GM12878 (cell line): ENCODE measurements at regions not wholly inside any gene's neighbourhood (a gene's known extent, or its start where the extent isn't known, plus 50 kb on each side); places are given as distances from the start of the nearest gene placed in this dataset.

Source experiments
- ATAC-seq: fragments of 200-7000 bp; cut with Tn5 transposase; 3 replicates; pipeline ENCODE4 v1.9.1; 2020; ENCODE audit warnings: mild to moderate bottlenecking, moderate library complexity
- BruUV-seq: library from RNA; stranded (reverse); fragments of 400-500 nt; replicated peaks from 2 replicates; lab custom pipeline; 2021; lab: Mats Ljungman, UMichigan
- CTCF ChIA-PET: fragments of 300-600 bp; sonication (Branson Sonifier 250); formaldehyde crosslinking; extraction: SDS; loops from one replicate; lab custom pipeline; 2021; ENCODE audit warnings: inconsistent platforms; lab: Yijun Ruan, JAX
- POLR2A ChIA-PET: fragments of 350-600 bp; formaldehyde crosslinking; extraction: SDS; loops from one replicate; lab custom pipeline; 2021; ENCODE audit warnings: inconsistent platforms; lab: Charles Lee
- RAD21 ChIA-PET: fragments of 300-600 bp; sonication (Branson Sonifier 250); formaldehyde crosslinking; loops from one replicate; lab custom pipeline; 2023; ENCODE audit warnings: antibody characterized with exemption; ENCODE audit not compliant: unreplicated experiment; lab: Charles Lee
- SMC1A ChIA-PET: fragments of 300-600 bp; sonication (Branson Sonifier 250); formaldehyde crosslinking; loops from one replicate; lab custom pipeline; 2023; ENCODE audit not compliant: unreplicated experiment, uncharacterized antibody; lab: Charles Lee
- DNase-seq: peaks from one replicate; pipeline ENCODE4 v3.0.0-alpha.2; 2011; ENCODE audit warnings: low read depth, low spot score
- FAIRE-seq: peaks from 3 replicates; lab custom pipeline; 2011; peaks lifted over from hg19 to GRCh38; lab: Jason Lieb, UNC
- H2AFZ ChIP-seq: 2 replicates; pipeline ENCODE4 v1.6.0; 2011; ENCODE audit warnings: low read depth, low read length, control low read depth; ENCODE audit not compliant: control insufficient read depth
- H3K27ac ChIP-seq: 2 replicates; pipeline ENCODE4 v1.5.1; 2011; ENCODE audit warnings: control low read depth; ENCODE audit not compliant: control insufficient read depth, insufficient read depth
- H3K27me3 ChIP-seq, 2 experiments: replicated peaks in 1 of 2; 2 replicates each; pipeline versions ENCODE4 v1.6.0 to v1.6.1; 2011; ENCODE audit warnings: low read length in 1 of 2; ENCODE audit not compliant: control insufficient read depth in 2 of 2, insufficient read depth in 2 of 2
- H3K36me3 ChIP-seq, 2 experiments: 2 replicates each; pipeline ENCODE4 v1.5.1; 2011; ENCODE audit warnings: low read length in 1 of 2; ENCODE audit not compliant: control insufficient read depth in 2 of 2, insufficient read depth in 2 of 2
- H3K4me1 ChIP-seq: 2 replicates; pipeline ENCODE4 v1.6.1; 2011; ENCODE audit warnings: mild to moderate bottlenecking, low read length, moderate library complexity, mixed read lengths; ENCODE audit not compliant: control insufficient read depth, insufficient read depth
- H3K4me2 ChIP-seq: 2 replicates; pipeline ENCODE4 v1.6.0; 2011; ENCODE audit warnings: control low read depth; ENCODE audit not compliant: control insufficient read depth, insufficient read depth
- H3K4me3 ChIP-seq: fragments of 200-600 bp; sonication (generic); 2 replicates; pipeline ENCODE4 v1.5.1; 2016
- H3K79me2 ChIP-seq: 2 replicates; pipeline ENCODE4 v1.6.0; 2011; ENCODE audit warnings: low read length; ENCODE audit not compliant: control insufficient read depth, insufficient read depth
- H3K9ac ChIP-seq: 2 replicates; pipeline ENCODE4 v1.8.0; 2011; ENCODE audit warnings: low read length, control low read depth, mixed read lengths; ENCODE audit not compliant: control insufficient read depth, insufficient read depth
- H3K9me3 ChIP-seq: replicated peaks from 3 replicates; pipeline ENCODE4 v1.5.1; 2011; ENCODE audit warnings: mild to moderate bottlenecking, low read length; ENCODE audit not compliant: control insufficient read depth, insufficient read depth
- H4K20me1 ChIP-seq: 2 replicates; pipeline ENCODE4 v1.6.0; 2011; ENCODE audit not compliant: control insufficient read depth, insufficient read depth
- ATF3 ChIP-seq: IDR thresholded peaks from 2 replicates; pipeline ENCODE4 v1.6.1; 2011; ENCODE audit warnings: low read depth, mild to moderate bottlenecking, low read length, moderate library complexity, borderline replicate concordance; ENCODE audit errors: extremely low read depth
- CEBPZ ChIP-seq: fragments of 150-350 bp; IDR thresholded peaks from 2 replicates; pipeline ENCODE4 v1.6.1; 2016; ENCODE audit warnings: low read depth, low read length
- NRF1 ChIP-seq: conservative IDR thresholded peaks from 2 replicates; pipeline ENCODE4 v1.6.1; 2011; ENCODE audit warnings: mild to moderate bottlenecking, low read depth, low read length, improper control_type of control experiment
- SMARCA5 ChIP-seq: fragments of 450-650 bp; IDR thresholded peaks from 2 replicates; pipeline ENCODE4 v1.6.1; 2017; ENCODE audit warnings: mild to moderate bottlenecking
- SP1 ChIP-seq: IDR thresholded peaks from one replicate; pipeline ENCODE4 v1.6.1; 2011; ENCODE audit warnings: low read depth, low read length
- ZNF687 ChIP-seq: fragments of 450-650 bp; IDR thresholded peaks from 2 replicates; pipeline ENCODE4 v1.6.1; 2017; ENCODE audit warnings: mild to moderate bottlenecking, moderate library complexity
- WGBS: methylation state at CpG from one replicate; pipeline ENCODE4 v1.1.6; 2016; ENCODE audit warnings: low lambda C conversion rate; ENCODE audit not compliant: insufficient replicate concordance, insufficient coverage; ENCODE audit errors: missing lambda C conversion rate; 5-methylcytosine and 5-hydroxymethylcytosine counted together
- in situ Hi-C: fragments of 300-500 bp; cut with MboI; formaldehyde crosslinking; loops from 9 replicates; pipeline ENCODE4 v1.14.3; 2018; ENCODE audit warnings: mixed read lengths
- intact Hi-C: fragments of 100-400 bp; cut with micrococcal nuclease; formaldehyde crosslinking; loops from one replicate; pipeline ENCODE4 v1.14.2; 2022; ENCODE audit not compliant: unreplicated experiment
- TF ChIP-seq, protein P1 (sequence below): fragments of 450-650 bp; formaldehyde crosslinking; IDR thresholded peaks from 2 replicates; pipeline ENCODE4 v1.4.0; 2022; ENCODE audit warnings: mild to moderate bottlenecking, moderate library complexity

GRCh38 chr1:166630369-166630768, 208.9 kb upstream of the POGK start (continued):
- TF ChIP-seq NRF1 (no peak), ATF3 (no peak), CEBPZ (no peak), SP1 (no peak)
- TF ChIP-seq, protein P1, sequence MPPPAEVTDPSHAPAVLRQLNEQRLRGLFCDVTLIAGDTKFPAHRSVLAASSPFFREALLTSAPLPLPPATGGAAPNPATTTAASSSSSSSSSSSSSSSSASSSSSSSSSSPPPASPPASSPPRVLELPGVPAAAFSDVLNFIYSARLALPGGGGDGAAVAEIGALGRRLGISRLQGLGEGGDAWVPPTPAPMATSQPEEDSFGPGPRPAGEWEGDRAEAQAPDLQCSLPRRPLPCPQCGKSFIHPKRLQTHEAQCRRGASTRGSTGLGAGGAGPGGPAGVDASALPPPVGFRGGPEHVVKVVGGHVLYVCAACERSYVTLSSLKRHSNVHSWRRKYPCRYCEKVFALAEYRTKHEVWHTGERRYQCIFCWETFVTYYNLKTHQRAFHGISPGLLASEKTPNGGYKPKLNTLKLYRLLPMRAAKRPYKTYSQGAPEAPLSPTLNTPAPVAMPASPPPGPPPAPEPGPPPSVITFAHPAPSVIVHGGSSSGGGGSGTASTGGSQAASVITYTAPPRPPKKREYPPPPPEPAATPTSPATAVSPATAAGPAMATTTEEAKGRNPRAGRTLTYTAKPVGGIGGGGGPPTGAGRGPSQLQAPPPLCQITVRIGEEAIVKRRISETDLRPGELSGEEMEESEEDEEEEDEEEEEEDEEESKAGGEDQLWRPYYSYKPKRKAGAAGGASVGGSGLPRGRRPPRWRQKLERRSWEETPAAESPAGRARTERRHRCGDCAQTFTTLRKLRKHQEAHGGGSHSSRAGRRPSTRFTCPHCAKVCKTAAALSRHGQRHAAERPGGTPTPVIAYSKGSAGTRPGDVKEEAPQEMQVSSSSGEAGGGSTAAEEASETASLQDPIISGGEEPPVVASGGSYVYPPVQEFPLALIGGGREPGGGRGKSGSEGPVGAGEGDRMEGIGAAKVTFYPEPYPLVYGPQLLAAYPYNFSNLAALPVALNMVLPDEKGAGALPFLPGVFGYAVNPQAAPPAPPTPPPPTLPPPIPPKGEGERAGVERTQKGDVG: no peak

- TF ChIP-seq ZNF687: no peak
- no peak for TF ChIP-seq SMARCA5
- H3K9me3 ChIP-seq: no peaks in the 10 kb centered on the region
- H3K9ac ChIP-seq: no peak overlapping the region
- intact Hi-C loops (no loop called here), in situ Hi-C loops (no loop called here)
- H2AFZ ChIP-seq: no peak overlapping the region
- H3K4me3 ChIP-seq: no peak overlapping the region
- FAIRE-seq: no peak
- no peaks in the 10 kb centered on the region for H3K27me3 ChIP-seq
- DNase-seq: no peak
- ChIA-PET POLR2A (no interaction called here), SMC1A (no interaction called here), CTCF (no interaction called here), RAD21 (no interaction called here)
- no peaks in the 10 kb centered on the region for H3K4me1 ChIP-seq
- 8% methylated on average over 5 of the region's 5 CpGs for WGBS
- ATAC-seq: no peak
- no peak overlapping the region for H3K4me2 ChIP-seq
- no TSS peak for BruUV-seq
- H3K27ac ChIP-seq: no peak overlapping the region
- no peaks in the 10 kb centered on the region for H4K20me1 ChIP-seq
- no peaks in the 10 kb centered on the region for H3K79me2 ChIP-seq
- H3K36me3 ChIP-seq: no peaks in the 10 kb centered on the region
Measured at GRCh38 chr1:166638137-166638536, 201.1 kb upstream of the POGK start.
